Keratinocyte (primary cell): ENCODE measurements at regions not wholly inside any gene's neighbourhood (a gene's known extent, or its start where the extent isn't known, plus 50 kb on each side); places are given as distances from the start of the nearest gene placed in this dataset.

Source experiments
- EZH2 ChIP-seq: IDR thresholded peaks from one replicate; pipeline ENCODE4 v1.6.1; 2012; ENCODE audit warnings: inconsistent platforms, mild to moderate bottlenecking, low read length, moderate library complexity
- TF ChIP-seq, protein P1 (sequence below), 3 experiments: IDR thresholded peaks in 1 of 3; conservative IDR thresholded peaks in 1 of 3; optimal IDR thresholded peaks in 1 of 3; 2 replicates in 2 of 3; 3 replicates in 1 of 3; pipeline versions ENCODE3 to v1.5.1; 2011; ENCODE audit warnings: low read length in 3 of 3, mild to moderate bottlenecking in 3 of 3, moderate library complexity in 2 of 3, control low read depth in 1 of 3, inconsistent platforms in 1 of 3; ENCODE audit not compliant: insufficient read depth in 2 of 3; ENCODE audit errors: extremely low read depth in 1 of 3

GRCh38 chr2:768451-768850, 91.2 kb upstream of the TMEM18 start:
- TF ChIP-seq, protein P1, sequence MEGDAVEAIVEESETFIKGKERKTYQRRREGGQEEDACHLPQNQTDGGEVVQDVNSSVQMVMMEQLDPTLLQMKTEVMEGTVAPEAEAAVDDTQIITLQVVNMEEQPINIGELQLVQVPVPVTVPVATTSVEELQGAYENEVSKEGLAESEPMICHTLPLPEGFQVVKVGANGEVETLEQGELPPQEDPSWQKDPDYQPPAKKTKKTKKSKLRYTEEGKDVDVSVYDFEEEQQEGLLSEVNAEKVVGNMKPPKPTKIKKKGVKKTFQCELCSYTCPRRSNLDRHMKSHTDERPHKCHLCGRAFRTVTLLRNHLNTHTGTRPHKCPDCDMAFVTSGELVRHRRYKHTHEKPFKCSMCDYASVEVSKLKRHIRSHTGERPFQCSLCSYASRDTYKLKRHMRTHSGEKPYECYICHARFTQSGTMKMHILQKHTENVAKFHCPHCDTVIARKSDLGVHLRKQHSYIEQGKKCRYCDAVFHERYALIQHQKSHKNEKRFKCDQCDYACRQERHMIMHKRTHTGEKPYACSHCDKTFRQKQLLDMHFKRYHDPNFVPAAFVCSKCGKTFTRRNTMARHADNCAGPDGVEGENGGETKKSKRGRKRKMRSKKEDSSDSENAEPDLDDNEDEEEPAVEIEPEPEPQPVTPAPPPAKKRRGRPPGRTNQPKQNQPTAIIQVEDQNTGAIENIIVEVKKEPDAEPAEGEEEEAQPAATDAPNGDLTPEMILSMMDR (optimal IDR thresholded peaks at IDR 0.05 in 1 of 3, IDR thresholded peaks at IDR 0.05 in 1 of 3, conservative IDR thresholded peaks at IDR 0.05 in 1 of 3; ENCODE audit: extremely low read depth in 1 of 3, insufficient read depth in 2 of 3, low read length in 3 of 3), result no peak
- TF ChIP-seq EZH2, result no peak
